Gastroesophageal sphincter (tissue), 4 donors: ENCODE measurements at regions not wholly inside any gene's neighbourhood (a gene's known extent, or its start where the extent isn't known, plus 50 kb on each side); places are given as distances from the start of the nearest gene placed in this dataset.

Experiments used
- ATAC-seq: fragments of 150-250 bp; one replicate; pipeline ENCODE4 v1.9.1; 2016; ENCODE audit warnings: mild to moderate bottlenecking, moderate library complexity
- H3K27ac ChIP-seq, 4 donors: fragments of 200-600 bp; sonication (generic) in 3 of 4; 1 replicate in 3 of 4; 2 replicates in 1 of 4; pipeline ENCODE4 v1.5.1; 2016 to 2019
- H3K27me3 ChIP-seq: fragments of 200-600 bp; sonication (generic); one replicate; pipeline ENCODE4 v1.5.1; 2019
- H3K36me3 ChIP-seq, 2 donors: fragments of 200-600 bp; sonication (generic); one replicate each; pipeline ENCODE4 v1.5.1; 2019; ENCODE audit warnings: control low read depth in 1 of 2
- H3K4me1 ChIP-seq, 3 donors: fragments of 200-600 bp; sonication (generic); 1 replicate in 2 of 3; 2 replicates in 1 of 3; pipeline ENCODE4 v1.5.1; 2016 to 2019; ENCODE audit warnings: control low read depth in 2 of 3
- H3K4me3 ChIP-seq, 2 donors: fragments of 200-600 bp; sonication (generic); one replicate each; pipeline ENCODE4 v1.5.1; 2019; ENCODE audit warnings: mild to moderate bottlenecking in 1 of 2, moderate library complexity in 1 of 2
- H3K9me3 ChIP-seq, 3 donors: fragments of 200-600 bp; sonication (generic); one replicate each; pipeline ENCODE4 v1.5.1; 2017 to 2019; ENCODE audit warnings: control low read depth in 2 of 3
- CTCF ChIP-seq, 4 experiments: fragments of 200-600 bp in 2 of 4; fragments of 450-650 bp in 2 of 4; sonication (generic) in 1 of 4; IDR thresholded peaks; one replicate each; pipeline ENCODE4 v1.5.1; 2017 to 2019; ENCODE audit warnings: antibody characterized with exemption in 4 of 4, mild to moderate bottlenecking in 2 of 4, moderate library complexity in 2 of 4
- EP300 ChIP-seq: sonication (generic); formaldehyde crosslinking; IDR thresholded peaks from one replicate; pipeline ENCODE4 v1.6.1; 2017; ENCODE audit warnings: antibody characterized with exemption, mild to moderate bottlenecking
- POLR2A ChIP-seq, 2 donors: fragments of 450-650 bp; IDR thresholded peaks; one replicate each; pipeline ENCODE4 v1.6.1; 2017; ENCODE audit warnings: antibody characterized with exemption in 2 of 2, mild to moderate bottlenecking in 2 of 2, moderate library complexity in 1 of 2
- POLR2AphosphoS5 ChIP-seq: sonication (generic); formaldehyde crosslinking; IDR thresholded peaks from one replicate; pipeline ENCODE4 v1.6.1; 2017; ENCODE audit warnings: antibody characterized with exemption
- WGBS, 2 donors: methylation state at CpG; one replicate each; pipeline ENCODE4 v1.1.5; 2018; ENCODE audit warnings: low coverage in 1 of 2; 5-methylcytosine and 5-hydroxymethylcytosine counted together

GRCh38 chr4:138697851-138698250 is 317.7 kb upstream of the NOCT start:
- WGBS, 2 donors: 44% methylated on average over 1 of the region's 1 CpG; no CpG with 5 or more reads in 1 of the 2 donors
- TF ChIP-seq POLR2A (IDR thresholded peaks at IDR 0.05): no peak
- no peak for TF ChIP-seq CTCF (IDR thresholded peaks at IDR 0.05)
- TF ChIP-seq POLR2AphosphoS5: no peak
- TF ChIP-seq EP300: no peak
- H3K9me3 ChIP-seq: no peaks in the 10 kb centered on the region
- H3K36me3 ChIP-seq: no peaks in the 10 kb centered on the region
- no peak overlapping the region for H3K27ac ChIP-seq
- no peak for ATAC-seq
- no peaks in the 10 kb centered on the region for H3K27me3 ChIP-seq
- peaks cover 0 to 22% (median 3%) of the 10 kb centered on the region in 3 donors for H3K4me1 ChIP-seq
- H3K4me3 ChIP-seq: no peak overlapping the region

- Histone ChIP-seq H3K27me3 (no peaks in the 10 kb centered on the region), H3K9me3 (no peaks in the 10 kb centered on the region), H3K36me3 (no peaks in the 10 kb centered on the region), H3K27ac (no peak overlapping the region), H3K4me1 (peaks cover 0 to 15% (median 3%) of the 10 kb centered on the region in 3 donors), H3K4me3 (no peak overlapping the region)
- no peak for ATAC-seq
- WGBS, 2 donors: 69 to 72% methylated on average over 5 to 8 of the region's 8 CpGs
- no peak for TF ChIP-seq POLR2AphosphoS5
- no peak for TF ChIP-seq EP300
- no peak for TF ChIP-seq CTCF (IDR thresholded peaks at IDR 0.05)
- TF ChIP-seq POLR2A (IDR thresholded peaks at IDR 0.05): no peak
Measured at GRCh38 chr4:138696771-138697170, 318.8 kb upstream of the NOCT start.

GRCh38 chr4:138696058-138696457 is 319.5 kb upstream of the NOCT start:
- Histone ChIP-seq H3K4me1 (peaks cover 0 to 8% (median 3%) of the 10 kb centered on the region in 3 donors), H3K4me3 (no peak overlapping the region), H3K9me3 (no peaks in the 10 kb centered on the region), H3K27ac (no peak overlapping the region), H3K27me3 (no peaks in the 10 kb centered on the region), H3K36me3 (no peaks in the 10 kb centered on the region)
- ATAC-seq: no peak
- no peak for TF ChIP-seq POLR2AphosphoS5
- TF ChIP-seq EP300: no peak
- TF ChIP-seq CTCF (IDR thresholded peaks at IDR 0.05): no peak
- TF ChIP-seq POLR2A (IDR thresholded peaks at IDR 0.05): no peak
- WGBS, 2 donors: 73 to 86% methylated on average over 2 of the region's 2 CpGs

GRCh38 chr4:138693526-138693925 is 322.1 kb upstream of the NOCT start:
- no peaks in the 10 kb centered on the region for H3K27me3 ChIP-seq
- H3K4me3 ChIP-seq: no peak overlapping the region
- H3K36me3 ChIP-seq: no peaks in the 10 kb centered on the region
- ATAC-seq: no peak
- peaks cover 0 to 5% (median 3%) of the 10 kb centered on the region in 3 donors for H3K4me1 ChIP-seq
- WGBS, 2 donors: 38 to 45% methylated on average over 3 of the region's 3 CpGs
- no peaks in the 10 kb centered on the region for H3K9me3 ChIP-seq
- no peak overlapping the region for H3K27ac ChIP-seq
- TF ChIP-seq POLR2AphosphoS5 (no peak), POLR2A (IDR thresholded peaks at IDR 0.05) (no peak), CTCF (IDR thresholded peaks at IDR 0.05) (no peak), EP300 (no peak)

GRCh38 chr4:138692411-138692810 is 323.2 kb upstream of the NOCT start:
- no peaks in the 10 kb centered on the region for H3K9me3 ChIP-seq
- peaks cover 0 to 3% (median 3%) of the 10 kb centered on the region in 3 donors for H3K4me1 ChIP-seq
- no peak overlapping the region for H3K4me3 ChIP-seq
- H3K27ac ChIP-seq: no peak overlapping the region
- ATAC-seq: no peak
- H3K36me3 ChIP-seq: no peaks in the 10 kb centered on the region
- no peaks in the 10 kb centered on the region for H3K27me3 ChIP-seq
- no peak for TF ChIP-seq POLR2AphosphoS5
- TF ChIP-seq EP300: no peak
- no peak for TF ChIP-seq POLR2A (IDR thresholded peaks at IDR 0.05)
- TF ChIP-seq CTCF (IDR thresholded peaks at IDR 0.05): no peak
